ENCODE measurements at regions not wholly inside any gene's neighbourhood (a gene's known extent, or its start where the extent isn't known, plus 50 kb on each side); places are given as distances from the start of the nearest gene placed in this dataset.

DNA sequence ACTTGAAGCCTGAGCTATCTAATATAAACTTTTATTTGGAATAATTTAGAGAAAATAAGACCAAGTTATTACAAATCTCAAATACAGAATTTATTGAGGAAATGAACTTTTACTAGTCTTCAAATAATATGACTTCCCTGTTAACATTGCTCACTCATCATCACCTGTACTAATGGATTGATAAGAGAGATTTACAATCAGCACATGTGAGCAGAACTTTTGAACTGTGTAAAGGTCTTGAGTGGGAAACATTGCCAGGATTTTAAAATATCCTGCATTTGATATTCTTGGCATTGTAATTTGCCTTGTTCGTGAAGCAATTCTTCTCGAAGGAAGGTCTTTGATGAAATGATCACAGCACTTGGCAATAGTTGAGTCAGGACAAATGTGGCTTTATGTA, 111.9 kb downstream of the FGF9 start:
- ChIA-PET CTCF (ENCODE audit: partially characterized antibody) (no interaction called here), POLR2A (ENCODE audit: partially characterized antibody) (no interaction called here)
- 100% methylated on average over 2 of the region's 2 CpGs; no CpG with 5 or more reads in 1 of the 2 experiments for WGBS, 2 experiments (ENCODE audit: extremely low coverage in 1 of 2, insufficient coverage in 1 of 2, insufficient read length in 1 of 2, insufficient replicate concordance in 2 of 2, low coverage in 1 of 2, low lambda C conversion rate in 2 of 2, missing lambda C conversion rate in 1 of 2)
- no peaks in the 10 kb centered on the region for H3K23me2 ChIP-seq (ENCODE audit: low read depth, low read length)
- no peak overlapping the region for H4K8ac ChIP-seq (ENCODE audit: extremely low read depth, insufficient read depth, low read length)
- H3K79me2 ChIP-seq (ENCODE audit: control insufficient read depth in 1 of 2, insufficient read depth in 2 of 2, low read length in 2 of 2): no peaks in the 10 kb centered on the region
- H2BK120ac ChIP-seq (replicated peaks; ENCODE audit: low read depth, low read length): no peak overlapping the region
- no peaks in the 10 kb centered on the region for H3K4me1 ChIP-seq (replicated peaks in 1 of 4; ENCODE audit: control insufficient read depth in 3 of 4, insufficient read depth in 4 of 4, low read length in 3 of 4)
- no peaks in the 10 kb centered on the region for H3K9me3 ChIP-seq (ENCODE audit: insufficient read depth in 2 of 2, low read depth in 1 of 2, low read length in 1 of 2)
- no peaks in the 10 kb centered on the region for H3K27me3 ChIP-seq (replicated peaks in 1 of 4; ENCODE audit: control insufficient read depth in 3 of 4, extremely low read depth in 1 of 4, insufficient read depth in 3 of 4, low read length in 3 of 4)
- H2BK20ac ChIP-seq (ENCODE audit: low read length): no peak overlapping the region
- H3K9ac ChIP-seq (replicated peaks in 1 of 4; ENCODE audit: extremely low read depth in 1 of 4, low read depth in 3 of 4, low read length in 3 of 4): no peak overlapping the region
- no peak overlapping the region for H3K56ac ChIP-seq (replicated peaks; ENCODE audit: insufficient read length, low read depth, low read length)
- no peak overlapping the region for H3K4me3 ChIP-seq (ENCODE audit: extremely low read depth in 1 of 4, insufficient read depth in 2 of 4, low read depth in 3 of 4, low read length in 4 of 4)
- no peak overlapping the region for H3K27ac ChIP-seq (ENCODE audit: low read depth, low read length)
- no peak overlapping the region for H2BK12ac ChIP-seq (ENCODE audit: low read depth, low read length)
- no peak overlapping the region for H3K23ac ChIP-seq (ENCODE audit: insufficient read length)
- no peak overlapping the region for H2BK5ac ChIP-seq (ENCODE audit: low read depth, low read length)
- H4K91ac ChIP-seq (replicated peaks; ENCODE audit: insufficient read length, low read length): no peak overlapping the region
- no peak overlapping the region for H2AFZ ChIP-seq (ENCODE audit: low read length)
- H2BK15ac ChIP-seq (ENCODE audit: low read length): no peak overlapping the region
- no peak overlapping the region for H3K4me2 ChIP-seq (ENCODE audit: insufficient read depth in 1 of 2, low read depth in 2 of 2, low read length in 2 of 2)
- FAIRE-seq (no peak), DNase-seq (ENCODE audit: low read depth in 1 of 2, low spot score in 2 of 2) (no peak)
- no peaks in the 10 kb centered on the region for H3K36me3 ChIP-seq (ENCODE audit: control insufficient read depth in 2 of 4, insufficient read depth in 4 of 4, low read length in 3 of 4)
- H4K5ac ChIP-seq (ENCODE audit: insufficient read length, low read depth, low read length): no peak overlapping the region
- no peak overlapping the region for H3K14ac ChIP-seq (ENCODE audit: insufficient read length)
- no peak overlapping the region for H3K4ac ChIP-seq (replicated peaks; ENCODE audit: insufficient read length, low read depth, low read length)
- no peaks in the 10 kb centered on the region for H4K20me1 ChIP-seq (replicated peaks in 1 of 2; ENCODE audit: control insufficient read depth in 1 of 2, insufficient read depth in 2 of 2, low read length in 2 of 2)
- H2AK5ac ChIP-seq (ENCODE audit: low read depth, low read length): no peak overlapping the region
- no peaks in the 10 kb centered on the region for H3K79me1 ChIP-seq (ENCODE audit: low read depth, low read length)
- no peak overlapping the region for H3K18ac ChIP-seq (ENCODE audit: extremely low read depth, low read length)
- no peak for TF ChIP-seq SIX5 (IDR thresholded peaks at IDR 0.05; ENCODE audit: low read depth, low read length)
- TF ChIP-seq SP1 (IDR thresholded peaks at IDR 0.05; ENCODE audit: low read depth, low read length): no peak
- TF ChIP-seq SIRT6 (IDR thresholded peaks at IDR 0.05; ENCODE audit: low read length): no peak
